HCT116 (cell line): ENCODE measurements at regions not wholly inside any gene's neighbourhood (a gene's known extent, or its start where the extent isn't known, plus 50 kb on each side); places are given as distances from the start of the nearest gene placed in this dataset.
"Not testable (repeated sequence)": the region's sequence is repeated elsewhere in the genome, so short reads cannot be mapped to it uniquely, and the experiment has no call there.

Source experiments
- ATAC-seq: fragments of 200-7000 bp; cut with Tn5 transposase; 2 replicates; pipeline ENCODE4 v1.9.1; 2020; ENCODE audit warnings: mild to moderate bottlenecking, moderate library complexity
- BruUV-seq: library from RNA; stranded (reverse); fragments of 400-500 nt; replicated peaks from 2 replicates; lab custom pipeline; 2021; lab: Mats Ljungman, UMichigan
- CTCF ChIA-PET: fragments of 300-600 bp; sonication (Branson Sonifier 250); formaldehyde crosslinking; loops from one replicate; lab custom pipeline; 2021; ENCODE audit warnings: antibody characterized with exemption; lab: Charles Lee
- POLR2A ChIA-PET: fragments of 300-600, 350-600 bp; sonication (Branson Sonifier 250); formaldehyde crosslinking; loops from one replicate; lab custom pipeline; 2021; ENCODE audit warnings: antibody characterized with exemption; lab: Charles Lee
- RAD21 ChIA-PET, 2 experiments: fragments of 300-600 bp; sonication (Branson Sonifier 250); formaldehyde crosslinking; loops; one replicate each; lab custom pipeline; 2023; ENCODE audit warnings: low total read pairs in 2 of 2; ENCODE audit not compliant: uncharacterized antibody in 2 of 2, unreplicated experiment in 2 of 2, low non-redundant PET in 1 of 2; lab: Charles Lee
- DNase-seq: peaks from one replicate; pipeline ENCODE4 v3.0.0-alpha.2; 2010; ENCODE audit warnings: low read depth, low spot score
- H2AFZ ChIP-seq: fragments of 200-600 bp; shearing (Covaris generic), sonication (generic); 2 replicates; pipeline ENCODE4 v1.6.1; 2017; ENCODE audit warnings: low read depth, mixed run types, mixed read lengths, antibody characterized with exemption, low read length; ENCODE audit not compliant: poor library complexity, severe bottlenecking
- H3K27ac ChIP-seq: 2 replicates; pipeline ENCODE4 v1.5.1; 2012; ENCODE audit warnings: low read depth, low read length
- H3K27me3 ChIP-seq: fragments of 200-600 bp; sonication (generic); 2 replicates; pipeline ENCODE4 v1.6.1; 2016; ENCODE audit warnings: mixed run types, low read length, mixed read lengths; ENCODE audit not compliant: insufficient read depth
- H3K36me3 ChIP-seq, 2 experiments: fragments of 200-500 bp in 1 of 2; fragments of 200-600 bp in 1 of 2; sonication (Bioruptor generic) in 1 of 2; sonication (generic) in 1 of 2; 2 replicates each; pipeline versions ENCODE4 v1.5.1 to v1.6.1; 2014 to 2016; ENCODE audit warnings: low read length in 2 of 2, inconsistent platforms in 1 of 2, mixed read lengths in 1 of 2, mixed run types in 1 of 2; ENCODE audit not compliant: insufficient read depth in 2 of 2, control insufficient read depth in 1 of 2
- H3K4me1 ChIP-seq, 2 experiments: fragments of 200-600 bp in 1 of 2; sonication (generic) in 1 of 2; 2 replicates each; pipeline versions ENCODE4 v1.5.1 to v1.6.1; 2012 to 2017; ENCODE audit warnings: low read length in 2 of 2, inconsistent platforms in 1 of 2, mild to moderate bottlenecking in 1 of 2, mixed read lengths in 1 of 2, mixed run types in 1 of 2, moderate library complexity in 1 of 2; ENCODE audit not compliant: insufficient read depth in 2 of 2, control insufficient read depth in 1 of 2
- H3K4me2 ChIP-seq: fragments of 200-600 bp; sonication (generic); 2 replicates; pipeline ENCODE4 v1.6.1; 2017; ENCODE audit warnings: mixed run types, low read length, mixed read lengths
- H3K4me3 ChIP-seq, 2 experiments: fragments of 200-600 bp in 1 of 2; sonication (generic) in 1 of 2; replicated peaks in 1 of 2; 2 replicates each; pipeline ENCODE4 v1.5.1; 2011 to 2016; ENCODE audit warnings: low read length in 2 of 2, control low read depth in 1 of 2, low read depth in 1 of 2, mild to moderate bottlenecking in 1 of 2, mixed read lengths in 1 of 2, mixed run types in 1 of 2
- H3K79me2 ChIP-seq: fragments of 200-600 bp; sonication (generic); 2 replicates; pipeline ENCODE4 v1.6.1; 2017; ENCODE audit warnings: mild to moderate bottlenecking, mixed run types, low read length, moderate library complexity, mixed read lengths; ENCODE audit not compliant: insufficient read depth
- H3K9ac ChIP-seq: fragments of 200-600 bp; sonication (generic); 2 replicates; pipeline ENCODE4 v1.6.1; 2016; ENCODE audit warnings: low read length, mixed read lengths
- H3K9me2 ChIP-seq: fragments of 200-600 bp; sonication (generic), shearing (Covaris generic); 2 replicates; pipeline ENCODE4 v1.6.1; 2017; ENCODE audit warnings: mixed run types, mild to moderate bottlenecking, moderate library complexity; ENCODE audit not compliant: insufficient read depth
- H3K9me3 ChIP-seq, 2 experiments: fragments of 200-500 bp in 1 of 2; fragments of 200-600 bp in 1 of 2; sonication (Bioruptor generic) in 1 of 2; sonication (generic) in 1 of 2; 2 replicates each; pipeline ENCODE4 v1.6.1; 2014 to 2017; ENCODE audit warnings: low read length in 2 of 2, mixed read lengths in 2 of 2, inconsistent platforms in 1 of 2, low read depth in 1 of 2, mild to moderate bottlenecking in 1 of 2, mixed run types in 1 of 2, moderate library complexity in 1 of 2; ENCODE audit not compliant: control insufficient read depth in 1 of 2, insufficient read depth in 1 of 2
- H4K20me1 ChIP-seq: fragments of 200-600 bp; sonication (generic), shearing (Covaris generic); 2 replicates; pipeline ENCODE4 v1.6.1; 2017; ENCODE audit warnings: mixed run types, mild to moderate bottlenecking, moderate library complexity; ENCODE audit not compliant: insufficient read depth
- ELF1 ChIP-seq: IDR thresholded peaks from 2 replicates; pipeline ENCODE4 v1.6.1; 2012; ENCODE audit warnings: low read depth, borderline replicate concordance
- EZH2 ChIP-seq: fragments of 200-600 bp; sonication (generic); IDR thresholded peaks from 2 replicates; pipeline ENCODE4 v1.6.1; 2017; ENCODE audit warnings: antibody characterized with exemption, mixed run types
- EZH2phosphoT487 ChIP-seq: fragments of 200-600 bp; IDR thresholded peaks from 2 replicates; pipeline ENCODE4 v1.6.1; 2018; ENCODE audit warnings: antibody characterized with exemption, borderline replicate concordance
- SP1 ChIP-seq: IDR thresholded peaks from 2 replicates; pipeline ENCODE4 v1.6.1; 2012; ENCODE audit warnings: low read depth
- ZFX ChIP-seq: fragments of 450-650 bp; IDR thresholded peaks from 2 replicates; pipeline ENCODE4 v1.6.1; 2017
- intact Hi-C: fragments of 100-400 bp; cut with micrococcal nuclease; formaldehyde crosslinking; loops from 2 replicates; pipeline ENCODE4 v1.10.0; 2022
- TF ChIP-seq, protein P1 (sequence below): IDR thresholded peaks from 2 replicates; pipeline ENCODE4 v1.6.1; 2012
- TF ChIP-seq, protein P2 (sequence below): IDR thresholded peaks from 2 replicates; pipeline ENCODE4 v1.6.1; 2011; ENCODE audit warnings: mild to moderate bottlenecking, low read length, moderate library complexity; ENCODE audit not compliant: insufficient replicate concordance; ENCODE audit errors: extremely low read depth
- TF ChIP-seq, protein P3 (sequence below): IDR thresholded peaks from 2 replicates; pipeline ENCODE4 v1.6.1; 2012; ENCODE audit warnings: low read depth

DNA sequence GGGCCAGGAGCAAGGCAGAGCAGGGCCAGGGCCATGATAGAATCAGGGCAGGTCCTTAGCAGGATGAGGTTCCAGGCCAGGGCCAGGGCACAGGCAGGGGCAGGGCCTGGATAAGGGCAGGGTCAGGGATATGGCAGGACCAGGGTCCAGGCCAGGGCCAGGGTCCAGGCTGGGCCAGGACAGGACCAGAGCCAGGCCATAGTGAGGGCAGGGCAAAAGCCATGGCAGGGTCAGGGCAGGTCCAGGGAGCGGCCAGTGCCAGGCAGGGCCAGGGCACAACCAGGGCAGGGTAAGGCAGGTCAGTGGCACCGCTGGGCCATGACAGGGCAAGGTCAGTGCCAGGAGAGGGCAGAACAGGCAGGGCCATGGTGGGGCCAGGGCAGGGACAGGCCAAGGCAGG is 152.2 kb downstream of the LIPI start:
- Histone ChIP-seq H3K9ac (no peak overlapping the region), H3K79me2 (no peaks in the 10 kb centered on the region), H3K27me3 (no peaks in the 10 kb centered on the region), H3K27ac (no peak overlapping the region), H4K20me1 (no peaks in the 10 kb centered on the region), H3K4me3 (no peak overlapping the region), H3K9me2 (no peaks in the 10 kb centered on the region), H3K9me3 (peaks cover 0 to 5% of the 10 kb centered on the region in 2 experiments; a peak in 2 of 4 replicates), H3K4me2 (no peak overlapping the region), H3K36me3 (no peaks in the 10 kb centered on the region), H2AFZ (no peak overlapping the region), H3K4me1 (no peaks in the 10 kb centered on the region)
- ChIA-PET CTCF (no interaction called here), POLR2A (no interaction called here), RAD21 (no interaction called here)
- intact Hi-C loops = no loop called here
- no peak for TF ChIP-seq SP1
- no peak for TF ChIP-seq ZFX
- TF ChIP-seq, protein P1, sequence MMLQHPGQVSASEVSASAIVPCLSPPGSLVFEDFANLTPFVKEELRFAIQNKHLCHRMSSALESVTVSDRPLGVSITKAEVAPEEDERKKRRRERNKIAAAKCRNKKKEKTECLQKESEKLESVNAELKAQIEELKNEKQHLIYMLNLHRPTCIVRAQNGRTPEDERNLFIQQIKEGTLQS = no peak
- no peak for TF ChIP-seq EZH2phosphoT487
- TF ChIP-seq ELF1 = no peak
- TF ChIP-seq, protein P2, sequence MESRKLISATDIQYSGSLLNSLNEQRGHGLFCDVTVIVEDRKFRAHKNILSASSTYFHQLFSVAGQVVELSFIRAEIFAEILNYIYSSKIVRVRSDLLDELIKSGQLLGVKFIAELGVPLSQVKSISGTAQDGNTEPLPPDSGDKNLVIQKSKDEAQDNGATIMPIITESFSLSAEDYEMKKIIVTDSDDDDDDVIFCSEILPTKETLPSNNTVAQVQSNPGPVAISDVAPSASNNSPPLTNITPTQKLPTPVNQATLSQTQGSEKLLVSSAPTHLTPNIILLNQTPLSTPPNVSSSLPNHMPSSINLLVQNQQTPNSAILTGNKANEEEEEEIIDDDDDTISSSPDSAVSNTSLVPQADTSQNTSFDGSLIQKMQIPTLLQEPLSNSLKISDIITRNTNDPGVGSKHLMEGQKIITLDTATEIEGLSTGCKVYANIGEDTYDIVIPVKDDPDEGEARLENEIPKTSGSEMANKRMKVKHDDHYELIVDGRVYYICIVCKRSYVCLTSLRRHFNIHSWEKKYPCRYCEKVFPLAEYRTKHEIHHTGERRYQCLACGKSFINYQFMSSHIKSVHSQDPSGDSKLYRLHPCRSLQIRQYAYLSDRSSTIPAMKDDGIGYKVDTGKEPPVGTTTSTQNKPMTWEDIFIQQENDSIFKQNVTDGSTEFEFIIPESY = no peak
- TF ChIP-seq, protein P3, sequence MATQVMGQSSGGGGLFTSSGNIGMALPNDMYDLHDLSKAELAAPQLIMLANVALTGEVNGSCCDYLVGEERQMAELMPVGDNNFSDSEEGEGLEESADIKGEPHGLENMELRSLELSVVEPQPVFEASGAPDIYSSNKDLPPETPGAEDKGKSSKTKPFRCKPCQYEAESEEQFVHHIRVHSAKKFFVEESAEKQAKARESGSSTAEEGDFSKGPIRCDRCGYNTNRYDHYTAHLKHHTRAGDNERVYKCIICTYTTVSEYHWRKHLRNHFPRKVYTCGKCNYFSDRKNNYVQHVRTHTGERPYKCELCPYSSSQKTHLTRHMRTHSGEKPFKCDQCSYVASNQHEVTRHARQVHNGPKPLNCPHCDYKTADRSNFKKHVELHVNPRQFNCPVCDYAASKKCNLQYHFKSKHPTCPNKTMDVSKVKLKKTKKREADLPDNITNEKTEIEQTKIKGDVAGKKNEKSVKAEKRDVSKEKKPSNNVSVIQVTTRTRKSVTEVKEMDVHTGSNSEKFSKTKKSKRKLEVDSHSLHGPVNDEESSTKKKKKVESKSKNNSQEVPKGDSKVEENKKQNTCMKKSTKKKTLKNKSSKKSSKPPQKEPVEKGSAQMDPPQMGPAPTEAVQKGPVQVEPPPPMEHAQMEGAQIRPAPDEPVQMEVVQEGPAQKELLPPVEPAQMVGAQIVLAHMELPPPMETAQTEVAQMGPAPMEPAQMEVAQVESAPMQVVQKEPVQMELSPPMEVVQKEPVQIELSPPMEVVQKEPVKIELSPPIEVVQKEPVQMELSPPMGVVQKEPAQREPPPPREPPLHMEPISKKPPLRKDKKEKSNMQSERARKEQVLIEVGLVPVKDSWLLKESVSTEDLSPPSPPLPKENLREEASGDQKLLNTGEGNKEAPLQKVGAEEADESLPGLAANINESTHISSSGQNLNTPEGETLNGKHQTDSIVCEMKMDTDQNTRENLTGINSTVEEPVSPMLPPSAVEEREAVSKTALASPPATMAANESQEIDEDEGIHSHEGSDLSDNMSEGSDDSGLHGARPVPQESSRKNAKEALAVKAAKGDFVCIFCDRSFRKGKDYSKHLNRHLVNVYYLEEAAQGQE = no peak
- no peak for TF ChIP-seq EZH2
- ATAC-seq (no peak), DNase-seq (no peak)
- BruUV-seq = no TSS peak

DNA sequence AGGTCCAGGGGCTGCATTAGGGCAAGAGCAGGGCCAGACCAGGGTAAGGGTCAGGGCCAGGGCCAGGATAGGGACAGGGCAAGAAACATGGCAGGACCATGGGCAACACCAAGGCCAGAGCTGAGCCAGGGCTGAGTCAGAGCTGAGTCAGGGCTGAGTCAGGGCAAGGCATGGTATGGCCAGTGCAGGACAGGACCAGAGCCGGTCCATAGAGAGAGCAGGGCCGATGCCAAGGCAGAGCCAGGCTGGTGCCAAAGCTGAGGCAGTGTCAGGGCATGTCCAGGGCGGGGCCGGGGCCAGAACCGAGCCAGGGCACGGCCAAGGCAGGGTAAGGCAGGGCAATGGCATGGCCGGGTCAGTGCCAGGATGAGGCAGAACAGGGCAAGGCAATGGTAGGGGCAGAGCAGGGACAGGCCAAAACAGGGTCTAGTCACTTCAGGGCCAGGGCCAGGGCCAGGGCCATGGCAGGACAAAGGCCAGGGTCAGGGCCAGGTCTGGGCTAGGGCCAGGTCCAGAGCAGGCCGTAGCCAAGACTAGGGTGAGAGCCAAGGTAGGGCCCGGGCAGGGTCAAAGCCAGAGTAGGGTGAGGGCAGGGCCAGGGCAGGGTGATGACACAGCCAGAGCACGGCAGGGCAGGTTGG is 152.8 kb downstream of the LIPI start:
- H3K27ac ChIP-seq, H3K9ac ChIP-seq: not testable (repeated sequence)

More for the DNA sequence above, 152.8 kb downstream of the LIPI start:
- BruUV-seq, H3K4me2 ChIP-seq, ATAC-seq, DNase-seq, H3K4me3 ChIP-seq, H3K9me3 ChIP-seq, H2AFZ ChIP-seq, H3K9me2 ChIP-seq, intact Hi-C loops, H4K20me1 ChIP-seq, H3K79me2 ChIP-seq, H3K36me3 ChIP-seq, CTCF ChIA-PET, POLR2A ChIA-PET, RAD21 ChIA-PET, H3K4me1 ChIP-seq, H3K27me3 ChIP-seq: not testable (repeated sequence)
